ENCODE measurements at regions not wholly inside any gene's neighbourhood (a gene's known extent, or its start where the extent isn't known, plus 50 kb on each side); places are given as distances from the start of the nearest gene placed in this dataset.

DNA sequence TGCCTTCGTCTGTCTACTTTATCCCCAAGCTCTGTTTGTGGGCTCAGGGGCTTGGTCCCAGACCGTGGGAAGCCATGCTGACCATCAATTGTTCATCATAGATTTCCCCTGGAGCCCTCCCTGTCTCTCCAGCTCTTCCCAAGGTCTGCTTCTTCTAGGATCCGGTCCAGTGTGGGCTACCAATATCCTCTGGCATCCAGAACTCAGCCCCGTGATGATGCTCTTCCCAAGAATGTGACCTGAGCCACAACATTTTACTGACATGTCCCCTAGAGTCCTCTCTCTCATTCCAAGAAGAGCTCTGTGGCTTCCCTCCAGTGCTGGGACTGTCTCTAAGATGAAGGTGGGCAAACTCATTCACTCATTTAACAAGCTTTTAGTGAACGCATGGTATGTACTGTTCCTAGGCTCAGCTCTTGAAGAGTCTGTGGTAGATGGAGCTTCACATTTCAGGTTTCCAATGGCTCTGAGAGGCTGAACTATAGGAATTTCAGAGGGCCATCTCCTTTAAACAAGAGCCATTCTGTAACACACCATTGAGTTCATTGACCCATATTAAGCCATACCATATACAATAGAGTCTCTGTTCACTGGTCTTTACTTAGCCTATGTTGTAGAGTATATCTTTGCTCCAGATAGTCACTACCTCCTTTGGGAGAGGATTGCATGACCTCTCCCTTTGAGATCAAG lies 142.0 kb upstream of the APCDD1 start:
- Mint-ChIP-seq H3K36me3 (no peaks in the 10 kb centered on the region), H3K27me3 (ENCODE audit: low read depth) (no peaks in the 10 kb centered on the region), H3K4me1 (peaks cover 4% of the 10 kb centered on the region), H3K4me3 (no peak overlapping the region), H3K27ac (no peak overlapping the region), H3K9me3 (no peaks in the 10 kb centered on the region)
- DNase-seq (ENCODE audit: low spot score in 2 of 2, unreplicated experiment in 2 of 2): no peak
- TF ChIP-seq, protein P1, sequence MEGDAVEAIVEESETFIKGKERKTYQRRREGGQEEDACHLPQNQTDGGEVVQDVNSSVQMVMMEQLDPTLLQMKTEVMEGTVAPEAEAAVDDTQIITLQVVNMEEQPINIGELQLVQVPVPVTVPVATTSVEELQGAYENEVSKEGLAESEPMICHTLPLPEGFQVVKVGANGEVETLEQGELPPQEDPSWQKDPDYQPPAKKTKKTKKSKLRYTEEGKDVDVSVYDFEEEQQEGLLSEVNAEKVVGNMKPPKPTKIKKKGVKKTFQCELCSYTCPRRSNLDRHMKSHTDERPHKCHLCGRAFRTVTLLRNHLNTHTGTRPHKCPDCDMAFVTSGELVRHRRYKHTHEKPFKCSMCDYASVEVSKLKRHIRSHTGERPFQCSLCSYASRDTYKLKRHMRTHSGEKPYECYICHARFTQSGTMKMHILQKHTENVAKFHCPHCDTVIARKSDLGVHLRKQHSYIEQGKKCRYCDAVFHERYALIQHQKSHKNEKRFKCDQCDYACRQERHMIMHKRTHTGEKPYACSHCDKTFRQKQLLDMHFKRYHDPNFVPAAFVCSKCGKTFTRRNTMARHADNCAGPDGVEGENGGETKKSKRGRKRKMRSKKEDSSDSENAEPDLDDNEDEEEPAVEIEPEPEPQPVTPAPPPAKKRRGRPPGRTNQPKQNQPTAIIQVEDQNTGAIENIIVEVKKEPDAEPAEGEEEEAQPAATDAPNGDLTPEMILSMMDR (IDR thresholded peaks at IDR 0.05; ENCODE audit: unreplicated experiment): no peak

DNA sequence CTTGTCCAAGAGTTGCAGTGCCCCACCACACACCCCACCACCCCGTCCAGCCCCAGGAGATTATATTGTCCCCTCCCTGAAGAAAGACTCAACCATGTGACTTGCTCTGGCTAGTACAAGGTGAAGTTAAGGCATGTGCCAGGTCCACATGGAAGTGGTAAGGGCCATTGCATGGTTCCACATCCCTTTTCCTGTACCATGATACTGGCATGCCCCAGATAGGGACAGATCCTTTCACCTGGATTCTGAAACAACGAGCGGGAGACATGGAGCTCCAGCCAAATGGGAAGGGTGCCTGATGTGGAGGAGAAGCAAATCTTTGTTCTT lies 141.5 kb upstream of the APCDD1 start:
- Mint-ChIP-seq H3K36me3 (no peaks in the 10 kb centered on the region), H3K9me3 (no peaks in the 10 kb centered on the region), H3K27ac (no peak overlapping the region), H3K27me3 (ENCODE audit: low read depth) (no peaks in the 10 kb centered on the region), H3K4me3 (no peak overlapping the region), H3K4me1 (peaks cover 7% of the 10 kb centered on the region)
- DNase-seq (ENCODE audit: low spot score in 2 of 2, unreplicated experiment in 2 of 2): no peak
- TF ChIP-seq, protein P1 (IDR thresholded peaks at IDR 0.05; ENCODE audit: unreplicated experiment): no peak

DNA sequence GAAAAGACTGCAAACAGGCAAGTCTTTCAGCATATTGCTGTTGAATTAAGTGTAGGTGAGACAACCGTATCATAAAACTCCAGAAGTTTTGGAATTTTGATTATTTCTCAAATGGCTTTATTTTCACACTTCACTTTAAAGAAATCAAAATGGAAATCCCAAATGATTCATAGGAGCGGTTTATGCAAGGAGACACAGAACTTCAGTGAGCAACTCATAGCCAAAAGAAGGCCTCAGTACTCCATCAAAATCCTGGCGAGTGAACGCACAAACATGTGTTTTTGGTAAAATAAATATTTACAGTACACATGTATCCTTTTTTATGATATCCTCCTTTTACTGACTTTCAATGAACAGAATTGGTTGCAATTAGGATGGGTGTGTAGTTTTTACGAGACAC lies 140.4 kb upstream of the APCDD1 start:
- TF ChIP-seq, protein P1 (IDR thresholded peaks at IDR 0.05; ENCODE audit: unreplicated experiment): no peak

DNA sequence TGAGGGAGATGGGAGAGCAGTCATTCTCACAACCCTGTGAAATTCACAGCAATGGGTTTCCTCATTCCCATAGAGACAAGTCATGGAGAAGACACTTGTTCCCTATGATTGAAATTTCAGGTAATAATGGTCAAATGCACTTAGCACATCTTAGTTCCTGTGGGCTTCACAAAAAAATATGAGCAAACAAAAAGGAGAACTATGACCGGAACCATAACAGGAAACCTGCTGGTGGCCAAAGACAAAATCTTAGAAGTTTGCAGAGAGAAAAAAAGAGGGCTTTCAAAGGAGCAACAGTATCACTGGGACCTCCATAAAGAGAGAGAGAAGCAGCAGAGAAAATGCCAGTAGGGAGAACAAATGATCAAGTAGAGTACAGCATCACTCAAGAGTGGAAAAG lies 138.9 kb upstream of the APCDD1 start:
- Mint-ChIP-seq H3K27me3 (ENCODE audit: low read depth) (no peaks in the 10 kb centered on the region), H3K4me3 (no peak overlapping the region), H3K9me3 (no peaks in the 10 kb centered on the region), H3K36me3 (no peaks in the 10 kb centered on the region), H3K4me1 (peaks cover 11% of the 10 kb centered on the region), H3K27ac (no peak overlapping the region)
- TF ChIP-seq, protein P1 (IDR thresholded peaks at IDR 0.05; ENCODE audit: unreplicated experiment): no peak
- DNase-seq (ENCODE audit: low spot score in 2 of 2, unreplicated experiment in 2 of 2): no peak

More for the DNA sequence above, 140.4 kb upstream of the APCDD1 start:
- Mint-ChIP-seq H3K27ac (no peak overlapping the region), H3K9me3 (no peaks in the 10 kb centered on the region), H3K4me3 (no peak overlapping the region), H3K4me1 (peaks cover 11% of the 10 kb centered on the region), H3K27me3 (ENCODE audit: low read depth) (no peaks in the 10 kb centered on the region), H3K36me3 (no peaks in the 10 kb centered on the region)
- no peak for DNase-seq (ENCODE audit: low spot score in 2 of 2, unreplicated experiment in 2 of 2)

DNA sequence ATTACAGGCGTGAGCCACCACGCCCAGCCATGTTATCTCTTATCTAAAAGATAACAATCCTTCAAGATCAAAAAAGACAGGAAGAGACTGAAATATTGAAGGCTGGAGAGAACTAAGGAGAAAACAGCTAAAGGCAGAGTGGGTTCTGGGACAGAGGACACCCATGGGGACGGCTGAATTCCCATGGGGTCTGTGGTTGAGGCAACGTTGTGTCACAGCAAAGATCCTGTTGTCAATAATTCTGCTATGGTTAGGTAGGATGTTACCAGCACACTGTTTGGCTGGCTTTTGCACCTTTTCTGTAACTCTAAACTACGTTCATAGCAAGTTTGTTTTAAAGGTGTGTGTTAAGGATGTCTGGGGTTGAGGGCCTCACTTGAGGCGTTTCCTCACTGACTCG lies 137.7 kb upstream of the APCDD1 start:
- Mint-ChIP-seq H3K4me1 (peaks cover 11% of the 10 kb centered on the region), H3K27me3 (ENCODE audit: low read depth) (no peaks in the 10 kb centered on the region), H3K36me3 (no peaks in the 10 kb centered on the region), H3K4me3 (no peak overlapping the region), H3K9me3 (no peaks in the 10 kb centered on the region), H3K27ac (no peak overlapping the region)
- TF ChIP-seq, protein P1 (IDR thresholded peaks at IDR 0.05; ENCODE audit: unreplicated experiment): no peak
- DNase-seq (ENCODE audit: low spot score in 2 of 2, unreplicated experiment in 2 of 2): no peak
